Amygdala (tissue), 56 donors: ENCODE measurements at regions not wholly inside any gene's neighbourhood (a gene's known extent, or its start where the extent isn't known, plus 50 kb on each side); places are given as distances from the start of the nearest gene placed in this dataset.
A peak's percentile ranks its signal among the peaks of the same experiment; 100 is the strongest.
"Not testable (repeated sequence)": the region's sequence is repeated elsewhere in the genome, so short reads cannot be mapped to it uniquely, and the experiment has no call there.

Experiments
- DNase-seq, 56 donors: peaks; one replicate each; lab custom pipeline; 2025; lab: John Stamatoyannopoulos, UW

DNA sequence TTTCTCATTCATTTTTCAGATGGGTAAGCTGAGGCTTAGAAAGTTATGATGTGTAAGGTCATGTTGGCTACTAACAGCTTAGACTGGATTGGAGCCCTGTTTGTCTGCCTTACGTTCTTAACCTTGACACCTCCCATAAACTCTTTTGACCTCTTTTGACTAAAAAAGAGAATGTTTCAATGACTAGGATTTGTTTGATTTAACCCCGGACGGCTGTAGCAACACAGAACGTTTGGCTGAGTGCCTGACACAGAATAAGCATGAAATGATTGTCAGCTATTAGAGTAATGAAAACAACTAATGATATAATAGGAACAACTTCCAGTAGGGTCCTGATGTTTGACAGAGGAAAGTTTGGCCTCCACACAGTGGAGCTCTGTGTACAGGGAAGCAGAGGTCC is 83.3 kb upstream of the PDZD8 start:
- no peak for DNase-seq

DNA sequence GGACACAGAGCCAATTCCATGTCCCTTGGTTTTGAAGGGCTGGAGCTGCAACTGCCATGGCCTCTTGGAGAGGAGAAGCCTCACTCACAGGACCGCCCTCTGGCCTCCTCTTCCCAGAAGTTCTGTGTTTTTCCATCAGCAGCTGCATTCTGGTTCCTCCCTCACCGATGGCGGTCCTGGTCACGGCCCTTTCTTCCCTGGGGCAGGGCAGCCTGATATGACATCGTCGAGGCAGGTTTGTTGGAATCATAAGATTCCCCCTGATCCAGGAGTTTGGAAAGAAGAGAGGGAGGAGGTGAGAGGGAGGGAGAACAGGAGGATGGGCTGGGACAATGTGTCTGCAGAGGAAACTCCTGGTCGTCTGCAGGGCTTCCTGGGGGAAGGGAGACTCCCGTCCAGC is 82.7 kb upstream of the PDZD8 start:
- no peak for DNase-seq

- no peak for DNase-seq
Observed at GRCh38 chr10:117457071-117457810, 82.0 kb upstream of the PDZD8 start.

DNA sequence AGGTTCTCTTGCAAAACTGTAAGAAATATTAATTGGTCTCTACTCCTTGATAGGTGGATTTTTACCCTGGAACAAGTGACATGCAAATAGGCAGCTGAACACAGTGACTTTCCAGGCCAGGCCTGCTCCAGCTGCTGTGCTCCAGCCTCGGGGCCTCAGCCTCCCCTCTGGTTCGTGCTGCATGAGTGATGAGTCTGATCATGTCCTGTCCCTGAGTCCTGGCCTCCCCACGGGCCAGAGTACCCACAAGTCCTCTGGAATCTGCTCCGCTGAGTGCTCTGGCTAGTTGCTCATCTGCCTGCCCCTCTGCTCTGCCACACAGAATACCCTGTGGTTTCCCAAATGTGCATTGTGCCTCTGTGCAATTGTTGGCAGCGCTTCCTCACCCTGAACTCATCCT is 80.1 kb upstream of the PDZD8 start:
- no peak for DNase-seq

DNA sequence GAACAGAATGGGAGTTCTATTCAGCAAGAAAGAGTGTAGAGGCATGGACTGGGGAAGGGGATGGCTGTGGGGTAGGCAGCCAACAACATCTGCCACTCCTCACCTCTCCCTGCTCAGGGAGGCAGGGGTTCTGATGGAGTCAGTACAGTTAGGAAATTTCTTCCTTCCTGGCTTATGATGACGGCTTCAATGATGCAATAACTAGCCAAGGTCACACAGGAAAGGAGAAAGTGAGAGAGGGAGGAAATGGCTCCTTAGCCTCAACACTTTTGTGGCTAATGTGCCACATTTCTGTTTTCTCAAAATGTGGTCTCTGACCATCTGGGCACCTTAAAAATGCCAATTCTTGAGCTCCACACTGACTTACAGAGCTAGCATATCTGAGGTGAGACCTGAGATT is 79.3 kb upstream of the PDZD8 start:
- no peak for DNase-seq

DNA sequence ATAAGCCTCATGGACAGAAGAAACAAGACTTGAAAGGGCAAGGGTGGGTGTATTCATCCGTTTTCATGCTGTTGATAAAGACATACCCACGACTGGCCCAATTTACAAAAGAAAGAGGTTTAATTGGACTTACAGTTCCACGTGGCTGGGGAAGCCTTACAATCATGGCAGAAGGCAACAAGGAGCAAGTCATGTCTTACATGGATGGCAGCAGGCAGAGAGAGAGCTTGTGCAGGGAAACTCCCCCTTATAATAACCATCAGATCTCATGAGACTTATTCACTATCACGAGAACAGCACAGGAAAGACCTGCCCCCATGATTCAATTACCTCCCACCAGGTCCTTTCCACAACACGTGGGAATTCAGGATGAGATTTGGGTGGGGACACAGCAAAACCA is 78.2 kb upstream of the PDZD8 start:
- DNase-seq: not testable (repeated sequence)

DNA sequence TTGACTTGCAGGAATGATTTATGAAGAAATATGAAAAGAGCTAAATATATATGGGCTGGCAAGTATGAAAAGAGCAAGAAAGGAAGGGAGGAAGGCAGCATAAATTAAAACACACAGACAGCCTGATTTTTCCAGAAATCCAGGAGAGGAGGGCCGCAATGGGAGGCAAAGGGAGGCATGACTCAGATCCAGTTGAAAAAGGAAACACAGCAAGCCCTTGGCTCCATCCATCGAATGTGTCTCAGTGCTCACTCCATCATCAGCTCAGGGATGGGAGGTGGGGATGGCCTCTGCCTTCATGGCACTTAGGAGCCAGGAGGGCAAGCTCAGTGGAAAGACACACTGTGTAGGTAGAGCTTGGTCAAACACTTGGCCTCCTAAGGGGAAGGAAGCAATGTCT is 75.7 kb upstream of the PDZD8 start:
- DNase-seq: no peak

GRCh38 chr10:117449636-117450035 is 74.4 kb upstream of the PDZD8 start:
- DNase-seq: no peak

DNA sequence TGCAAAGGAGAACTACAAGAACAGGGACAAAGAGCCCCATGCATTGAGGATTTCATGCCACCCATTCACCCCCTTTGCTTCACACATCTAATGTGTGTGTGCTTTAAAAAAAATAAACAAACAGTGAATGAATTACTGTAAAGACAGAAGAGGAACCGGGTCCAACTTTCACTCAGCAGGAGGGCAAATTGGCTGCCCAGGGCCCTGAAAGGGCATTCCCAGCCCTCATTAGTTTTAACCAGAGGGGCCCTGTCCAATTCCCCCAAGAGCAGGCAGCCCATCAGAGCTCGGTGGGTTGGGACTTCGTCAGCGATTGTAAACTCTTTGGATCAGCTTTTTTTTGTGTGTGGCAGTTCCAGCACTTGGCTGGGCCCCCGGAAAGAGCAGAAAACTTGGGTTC is 73.6 kb upstream of the PDZD8 start:
- peak in 36 of 56 donors; percentile 3 to 78 (median 32) for DNase-seq

DNA sequence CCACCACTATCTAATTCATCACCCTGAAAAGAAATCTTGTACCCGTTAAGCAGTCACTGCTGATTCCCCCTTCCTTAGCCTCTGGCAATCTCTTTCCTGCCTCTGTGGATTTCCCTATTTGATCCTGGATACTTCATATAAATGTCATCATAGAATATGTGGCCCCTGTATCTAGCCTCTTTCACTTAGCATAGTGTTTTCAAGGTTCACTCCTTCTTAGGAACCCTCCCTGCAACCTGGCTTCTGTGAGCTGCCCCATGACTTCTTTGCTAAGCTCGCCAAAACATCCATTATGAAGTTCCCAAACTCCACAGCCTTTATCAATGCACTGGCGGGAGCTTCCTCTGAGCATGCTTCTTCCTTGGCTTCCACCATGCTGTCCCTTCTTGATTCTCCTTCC is 70.8 kb upstream of the PDZD8 start:
- DNase-seq: no peak

DNA sequence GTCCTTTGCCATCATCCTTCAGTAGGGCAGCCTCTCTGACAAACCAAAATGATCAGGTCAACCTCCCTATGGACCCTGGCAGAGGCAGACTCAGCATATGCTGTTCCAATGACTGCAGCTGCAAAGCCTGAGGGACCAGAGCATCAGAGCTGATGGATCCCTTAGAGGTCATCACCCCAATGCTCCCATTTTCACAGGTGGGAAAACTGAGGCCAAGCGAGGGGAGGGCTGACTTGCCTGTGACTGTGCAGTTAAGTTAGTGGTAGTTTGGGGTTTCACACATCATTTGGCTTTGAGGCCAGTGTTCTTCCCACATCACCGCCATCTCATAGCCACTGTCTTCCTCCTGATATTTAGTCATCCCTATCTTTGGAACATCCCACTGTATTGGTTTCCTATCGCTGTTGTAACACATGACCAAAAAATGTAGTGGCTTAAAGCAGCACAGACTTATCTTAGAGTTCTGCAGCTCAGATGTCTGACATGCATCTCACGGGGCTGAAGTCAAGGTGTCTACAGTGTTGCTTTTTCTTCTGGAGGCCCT is 69.3 kb upstream of the PDZD8 start:
- no peak for DNase-seq

DNA sequence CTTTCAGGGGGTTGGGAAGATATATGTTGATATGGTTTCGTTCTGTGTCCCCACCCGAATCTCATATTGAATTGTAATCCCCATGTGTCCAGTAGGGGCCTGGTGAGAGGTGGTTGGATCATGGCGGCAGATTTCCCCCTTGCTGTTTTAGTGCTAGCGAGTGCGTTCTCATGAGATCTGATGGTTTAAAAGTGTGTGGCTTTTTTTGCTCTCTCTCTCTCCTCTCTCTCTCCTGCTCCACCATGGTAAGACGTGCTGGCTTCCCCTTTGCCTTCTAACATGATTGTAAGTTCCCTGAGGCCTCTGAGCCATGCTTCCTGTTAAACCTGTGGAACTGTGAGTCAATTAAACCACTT is 68.4 kb upstream of the PDZD8 start:
- DNase-seq: no peak

DNA sequence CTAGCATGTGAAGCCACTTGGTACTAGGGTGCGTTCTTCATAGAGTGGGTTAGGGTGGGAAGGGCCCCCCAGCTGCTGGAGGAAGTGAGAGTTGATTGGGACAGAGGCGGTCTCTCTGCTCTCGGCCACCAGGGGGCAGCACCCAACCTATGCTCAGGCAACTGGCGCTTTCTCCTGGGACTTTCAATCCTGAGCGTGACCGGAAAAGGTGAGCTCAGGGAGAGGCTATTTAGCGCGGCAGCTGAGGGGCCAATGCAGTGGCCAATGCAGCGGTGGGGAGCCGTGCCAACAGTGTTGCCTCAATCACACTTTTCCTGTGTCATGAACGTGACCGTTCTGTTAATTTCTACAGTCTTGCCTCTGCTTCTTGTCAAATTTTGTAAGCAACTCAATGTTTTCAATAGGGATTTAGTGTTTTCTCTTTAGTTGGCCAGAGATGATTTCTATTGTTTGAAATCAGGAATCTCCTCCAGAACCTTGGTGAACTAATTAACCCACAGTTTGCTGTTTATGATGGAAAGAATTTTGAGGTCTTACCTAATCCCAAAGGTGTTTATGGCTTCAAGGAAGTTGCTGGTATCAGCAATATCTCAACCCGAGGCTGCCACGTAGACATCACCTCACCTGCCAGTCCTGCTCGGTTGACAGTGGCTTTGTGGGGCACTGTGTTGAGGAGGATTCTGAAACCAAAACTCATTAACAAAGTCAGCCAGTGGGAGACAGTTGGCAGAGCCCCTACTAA is 67.9 kb upstream of the PDZD8 start:
- DNase-seq: peak in 51 of 56 donors; percentile 3 to 84 (median 40)

DNA sequence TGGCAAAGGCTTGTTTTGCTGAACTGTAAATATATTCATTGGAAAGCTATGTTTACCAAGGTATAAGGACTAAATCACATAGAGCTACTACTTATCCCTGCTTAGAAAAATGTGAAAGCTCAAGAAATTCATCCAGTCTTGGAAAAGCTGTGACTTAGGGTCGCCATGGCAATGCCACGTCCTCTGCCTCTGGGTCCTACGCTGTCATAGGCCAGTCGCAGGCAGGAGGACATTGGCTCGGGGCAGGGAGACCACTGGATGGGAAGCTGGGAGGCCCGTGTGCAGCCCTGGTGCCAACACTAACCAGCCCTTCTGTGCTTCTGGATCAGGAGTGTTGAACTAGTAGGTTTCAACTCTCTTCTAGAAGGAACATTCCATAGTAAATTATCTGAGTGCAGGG is 67.3 kb upstream of the PDZD8 start:
- DNase-seq: peak in 2 of 56 donors; percentile 12 to 23

- DNase-seq: peak in 22 of 56 donors; percentile 2 to 54 (median 23)
Observed at GRCh38 chr10:117441812-117442443, 66.7 kb upstream of the PDZD8 start.

DNA sequence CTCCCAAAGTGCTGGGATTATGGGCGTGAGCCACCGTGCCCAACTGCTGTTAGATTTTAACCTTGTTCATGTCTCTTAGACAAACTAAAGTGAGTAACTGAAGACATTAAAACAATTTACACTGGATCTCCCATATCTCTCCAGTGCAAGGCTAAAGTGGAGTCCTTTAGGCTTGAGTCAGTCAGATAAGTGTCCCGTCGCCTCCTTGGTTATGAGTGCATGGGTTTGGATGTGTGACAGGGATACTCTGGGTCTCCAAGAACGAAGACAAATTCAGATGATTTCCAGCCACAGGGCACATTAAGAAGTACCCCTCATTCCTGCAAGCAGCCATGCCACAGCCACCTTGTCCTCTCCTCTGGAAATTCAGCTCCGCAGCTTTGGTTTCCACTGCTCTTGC is 66.1 kb upstream of the PDZD8 start:
- DNase-seq: no peak

- DNase-seq: peak in 3 of 56 donors; percentile 1 to 40 (median 3)
Observed at GRCh38 chr10:117439243-117439912, 64.1 kb upstream of the PDZD8 start.

- no peak for DNase-seq
Observed at GRCh38 chr10:117432866-117433265, 57.6 kb upstream of the PDZD8 start.

GRCh38 chr10:117431160-117431559 is 55.9 kb upstream of the PDZD8 start:
- peak in 2 of 56 donors; percentile 1 to 4 for DNase-seq

DNA sequence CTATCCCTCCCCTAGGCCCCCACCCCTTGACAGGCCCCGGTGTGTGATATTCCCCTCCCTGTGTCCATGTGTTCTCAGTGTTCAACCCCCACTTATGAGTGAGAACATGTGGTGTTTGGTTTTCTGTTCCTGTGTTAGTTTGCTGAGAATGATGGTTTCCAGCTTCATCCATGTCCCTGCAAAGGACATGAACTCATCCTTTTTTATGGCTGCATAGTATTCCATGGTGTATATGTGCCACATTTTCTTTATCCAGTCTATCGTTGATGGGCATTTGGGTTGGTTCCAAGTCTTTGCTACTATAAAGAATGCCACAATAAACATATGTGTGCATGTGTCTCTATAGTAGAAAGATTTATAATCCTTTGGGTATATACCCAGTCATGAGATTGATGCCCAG is 55.3 kb upstream of the PDZD8 start:
- DNase-seq: not testable (repeated sequence)
